ENCODE measurements at regions not wholly inside any gene's neighbourhood (a gene's known extent, or its start where the extent isn't known, plus 50 kb on each side); places are given as distances from the start of the nearest gene placed in this dataset.

DNA sequence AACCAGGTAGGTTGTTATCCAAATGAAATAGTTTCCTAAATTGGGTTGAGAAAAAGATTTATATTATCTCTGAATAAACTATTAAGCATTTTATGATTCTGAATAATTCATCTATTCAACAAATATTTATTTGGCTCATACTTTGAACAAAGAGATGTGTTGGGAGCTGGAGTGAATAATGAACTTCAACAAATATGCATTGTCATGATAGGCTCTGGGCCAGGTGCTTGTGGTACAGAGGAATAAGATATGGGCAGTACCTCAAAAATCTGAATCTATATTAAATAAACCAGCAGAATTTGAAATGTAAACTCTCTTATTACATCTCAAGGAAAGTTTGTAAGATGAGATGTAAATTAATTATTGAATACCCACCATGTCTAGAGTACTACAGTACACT, 75.7 kb upstream of the DCLK2 start:
- Mint-ChIP-seq H3K9me3 (no peaks in the 10 kb centered on the region), H3K4me1 (no peaks in the 10 kb centered on the region), H3K4me3 (no peak overlapping the region), H3K27me3 (ENCODE audit: low read depth in 3 of 3) (peaks cover 0 to 1% (median under 1%) of the 10 kb centered on the region in 3 donors), H3K27ac (no peak overlapping the region), H3K36me3 (no peaks in the 10 kb centered on the region)
- Histone ChIP-seq H4K20me1 (ENCODE audit: insufficient read depth, low read length) (no peaks in the 10 kb centered on the region), H3K27ac (ENCODE audit: low read depth in 1 of 2, low read length in 2 of 2) (no peak overlapping the region), H3K9ac (ENCODE audit: insufficient read depth, low read length, poor library complexity, severe bottlenecking) (no peak overlapping the region), H2AFZ (ENCODE audit: insufficient read depth, low read depth, low read length, poor library complexity, severe bottlenecking) (no peak overlapping the region), H3K27me3 (ENCODE audit: control insufficient read depth in 2 of 2, insufficient read depth in 2 of 2, low read length in 2 of 2) (peaks cover 2 to 4% of the 10 kb centered on the region in 2 donors), H3K4me1 (ENCODE audit: control insufficient read depth in 1 of 2, insufficient read depth in 2 of 2, low read length in 2 of 2) (no peaks in the 10 kb centered on the region), H3K9me3 (replicated peaks in 1 of 2; ENCODE audit: control insufficient read depth in 1 of 2, insufficient read depth in 1 of 2, low read length in 2 of 2) (no peaks in the 10 kb centered on the region), H3K79me2 (ENCODE audit: insufficient read depth, low read length) (no peaks in the 10 kb centered on the region), H3K4me2 (replicated peaks; ENCODE audit: extremely low read depth, low read length, poor library complexity, severe bottlenecking) (no peak overlapping the region), H3K4me3 (replicated peaks in 1 of 3; ENCODE audit: low read depth in 2 of 3, low read length in 3 of 3) (no peak overlapping the region), H3K36me3 (replicated peaks in 1 of 2; ENCODE audit: control insufficient read depth in 1 of 2, insufficient read depth in 2 of 2, low read length in 2 of 2) (no peaks in the 10 kb centered on the region)
- intact Hi-C loops (cut with micrococcal nuclease): loop anchor here (10.0 kb wide), 2 partner anchors 202 to 242 kb away; no protein-coding TSS in a partner anchor
- no peak for DNase-seq
- TF ChIP-seq, protein P1, sequence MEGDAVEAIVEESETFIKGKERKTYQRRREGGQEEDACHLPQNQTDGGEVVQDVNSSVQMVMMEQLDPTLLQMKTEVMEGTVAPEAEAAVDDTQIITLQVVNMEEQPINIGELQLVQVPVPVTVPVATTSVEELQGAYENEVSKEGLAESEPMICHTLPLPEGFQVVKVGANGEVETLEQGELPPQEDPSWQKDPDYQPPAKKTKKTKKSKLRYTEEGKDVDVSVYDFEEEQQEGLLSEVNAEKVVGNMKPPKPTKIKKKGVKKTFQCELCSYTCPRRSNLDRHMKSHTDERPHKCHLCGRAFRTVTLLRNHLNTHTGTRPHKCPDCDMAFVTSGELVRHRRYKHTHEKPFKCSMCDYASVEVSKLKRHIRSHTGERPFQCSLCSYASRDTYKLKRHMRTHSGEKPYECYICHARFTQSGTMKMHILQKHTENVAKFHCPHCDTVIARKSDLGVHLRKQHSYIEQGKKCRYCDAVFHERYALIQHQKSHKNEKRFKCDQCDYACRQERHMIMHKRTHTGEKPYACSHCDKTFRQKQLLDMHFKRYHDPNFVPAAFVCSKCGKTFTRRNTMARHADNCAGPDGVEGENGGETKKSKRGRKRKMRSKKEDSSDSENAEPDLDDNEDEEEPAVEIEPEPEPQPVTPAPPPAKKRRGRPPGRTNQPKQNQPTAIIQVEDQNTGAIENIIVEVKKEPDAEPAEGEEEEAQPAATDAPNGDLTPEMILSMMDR (IDR thresholded peaks at IDR 0.05): no peak

DNA sequence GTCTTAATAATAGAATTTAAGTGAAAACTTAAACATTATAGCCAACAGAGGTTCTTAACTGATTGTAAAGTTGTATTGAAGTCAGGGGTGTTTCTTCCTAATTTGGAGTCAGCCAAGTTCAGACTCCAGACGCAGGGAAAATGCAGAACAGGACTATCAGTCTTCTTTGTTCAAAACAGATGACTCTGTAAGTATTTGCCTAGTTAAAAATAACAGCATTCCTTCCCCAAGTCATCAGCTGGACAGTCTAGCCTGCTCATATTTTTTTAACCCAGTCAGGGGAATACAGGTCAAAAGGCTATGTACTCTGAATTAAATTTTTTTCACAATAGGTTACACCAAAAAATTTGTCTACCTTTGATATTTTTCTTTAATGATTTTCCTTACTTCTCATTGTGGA, 73.8 kb upstream of the DCLK2 start:
- H3K9ac ChIP-seq (ENCODE audit: insufficient read depth, low read length, poor library complexity, severe bottlenecking): no peak overlapping the region
- H3K27me3 Mint-ChIP-seq (ENCODE audit: low read depth in 3 of 3): peaks cover 0 to 3% (median 1%) of the 10 kb centered on the region in 3 donors
- no peak overlapping the region for H3K4me3 ChIP-seq (replicated peaks in 1 of 3; ENCODE audit: low read depth in 2 of 3, low read length in 3 of 3)
- intact Hi-C loops (cut with micrococcal nuclease): loop anchor here (10.0 kb wide), 2 partner anchors 200 to 240 kb away; no protein-coding TSS in a partner anchor
- no peaks in the 10 kb centered on the region for H4K20me1 ChIP-seq (ENCODE audit: insufficient read depth, low read length)
- no peak overlapping the region for H3K27ac ChIP-seq (ENCODE audit: low read depth in 1 of 2, low read length in 2 of 2)
- H3K4me1 Mint-ChIP-seq: no peaks in the 10 kb centered on the region
- H3K9me3 Mint-ChIP-seq: no peaks in the 10 kb centered on the region
- WGBS (ENCODE audit: insufficient coverage): 60% methylated on average over 1 of the region's 1 CpG
- H3K4me2 ChIP-seq (replicated peaks; ENCODE audit: extremely low read depth, low read length, poor library complexity, severe bottlenecking): no peak overlapping the region
- H3K4me1 ChIP-seq (ENCODE audit: control insufficient read depth in 1 of 2, insufficient read depth in 2 of 2, low read length in 2 of 2): no peaks in the 10 kb centered on the region
- TF ChIP-seq, protein P1 (IDR thresholded peaks at IDR 0.05): no peak
- H3K9me3 ChIP-seq (replicated peaks in 1 of 2; ENCODE audit: control insufficient read depth in 1 of 2, insufficient read depth in 1 of 2, low read length in 2 of 2): no peaks in the 10 kb centered on the region
- no peaks in the 10 kb centered on the region for H3K36me3 Mint-ChIP-seq
- no peak overlapping the region for H3K4me3 Mint-ChIP-seq
- no peaks in the 10 kb centered on the region for H3K79me2 ChIP-seq (ENCODE audit: insufficient read depth, low read length)
- no peaks in the 10 kb centered on the region for H3K36me3 ChIP-seq (replicated peaks in 1 of 2; ENCODE audit: control insufficient read depth in 1 of 2, insufficient read depth in 2 of 2, low read length in 2 of 2)
- no peak for DNase-seq
- no peak overlapping the region for H3K27ac Mint-ChIP-seq
- peaks cover 2 to 4% of the 10 kb centered on the region in 2 donors for H3K27me3 ChIP-seq (ENCODE audit: control insufficient read depth in 2 of 2, insufficient read depth in 2 of 2, low read length in 2 of 2)
- H2AFZ ChIP-seq (ENCODE audit: insufficient read depth, low read depth, low read length, poor library complexity, severe bottlenecking): no peak overlapping the region

All from CD14-positive monocyte (primary cell).